HG02981 (cell line): ENCODE measurements at regions not wholly inside any gene's neighbourhood (a gene's known extent, or its start where the extent isn't known, plus 50 kb on each side); places are given as distances from the start of the nearest gene placed in this dataset.
A peak's percentile ranks its signal among the peaks of the same experiment; 100 is the strongest.

ENCODE experiments used
- ATAC-seq: cut with Tn5 transposase; IDR thresholded peaks from one replicate; pipeline ENCODE4 v1.9.1; 2021; ENCODE audit warnings: mild to moderate bottlenecking, moderate library complexity; ENCODE audit not compliant: unreplicated experiment

DNA sequence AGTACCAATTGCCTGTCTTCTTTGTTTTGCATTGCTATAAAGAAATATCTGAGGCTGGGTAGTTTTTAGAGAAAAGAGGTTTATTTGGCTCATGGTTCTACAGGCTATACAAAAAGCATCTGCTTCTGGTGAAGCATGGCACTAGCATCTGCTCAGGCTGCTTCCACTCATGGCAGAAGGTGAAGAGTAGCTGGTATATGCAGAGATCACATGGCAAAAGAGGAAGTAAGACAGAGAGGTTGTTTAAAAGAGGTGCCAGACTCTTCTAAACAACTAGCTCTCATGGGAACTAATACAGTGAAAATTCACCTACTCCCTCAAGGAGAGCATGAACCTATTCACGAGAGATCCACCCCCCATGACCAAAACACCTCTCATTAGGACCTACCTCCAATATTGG, 56.7 kb upstream of the GUCA2B start:
- ATAC-seq = no peak

DNA sequence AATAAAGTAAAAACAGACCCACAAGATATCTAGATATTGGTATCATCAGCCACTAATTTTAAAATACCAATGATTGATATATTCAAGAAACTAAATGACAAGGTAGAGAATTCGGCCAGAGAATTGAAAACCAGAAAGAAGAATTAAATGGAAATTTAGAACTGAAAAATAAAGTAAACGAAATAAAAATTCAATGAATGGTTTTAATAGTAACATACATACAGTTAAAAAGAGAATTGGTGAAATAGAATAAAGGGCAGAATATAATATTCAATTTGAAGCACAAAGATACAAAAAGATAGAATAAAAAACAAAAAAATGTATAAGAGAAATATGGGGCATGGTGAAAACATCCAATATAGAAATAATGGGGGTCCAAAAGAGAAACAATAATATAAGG, 64.0 kb upstream of the GUCA2B start:
- no peak for ATAC-seq

DNA sequence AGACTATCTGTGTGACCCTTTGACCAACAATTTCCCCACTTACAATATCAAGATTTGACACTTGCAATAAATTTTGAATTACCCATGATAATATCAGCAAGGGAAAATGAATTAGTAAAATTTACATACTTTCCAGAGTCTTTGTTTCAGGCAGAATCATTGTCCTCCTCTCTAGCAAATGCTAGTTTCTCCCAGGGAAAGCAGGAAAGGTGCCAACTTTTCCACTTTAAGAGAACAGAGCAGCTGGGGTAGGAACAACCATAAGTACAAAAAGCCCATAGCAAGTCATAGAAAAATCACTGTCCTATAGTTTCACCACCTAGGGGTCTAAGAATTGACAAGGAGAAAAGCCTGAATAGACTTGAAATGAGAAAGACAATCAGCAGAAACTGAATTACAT, 67.1 kb upstream of the GUCA2B start:
- no peak for ATAC-seq

GRCh38 chr1:42085596-42085995, 67.6 kb upstream of the GUCA2B start:
- no peak for ATAC-seq

GRCh38 chr1:42081475-42081874, 71.7 kb upstream of the GUCA2B start:
- ATAC-seq = no peak

- ATAC-seq = no peak
Observed at GRCh38 chr1:42075179-42075578, 78.0 kb upstream of the GUCA2B start.

DNA sequence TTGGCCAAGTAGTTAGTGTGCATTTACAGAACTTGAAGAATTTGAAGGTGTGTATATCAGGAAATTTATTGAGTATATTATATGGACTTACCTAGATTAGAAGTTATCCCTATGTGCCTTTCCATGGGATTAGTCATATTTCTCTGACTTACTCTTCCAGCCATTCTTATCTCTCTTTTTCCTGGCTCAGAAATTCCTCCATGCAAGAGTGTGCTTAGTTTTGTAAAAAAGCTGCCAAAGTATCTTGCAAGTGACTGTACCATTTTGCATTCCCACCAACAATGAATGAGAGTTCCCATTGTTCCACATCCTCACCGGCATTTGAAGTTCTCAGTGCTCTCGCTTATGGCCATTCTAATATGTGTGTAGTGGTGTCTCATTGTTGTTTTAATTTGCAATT, 82.2 kb upstream of the GUCA2B start:
- ATAC-seq = no peak

DNA sequence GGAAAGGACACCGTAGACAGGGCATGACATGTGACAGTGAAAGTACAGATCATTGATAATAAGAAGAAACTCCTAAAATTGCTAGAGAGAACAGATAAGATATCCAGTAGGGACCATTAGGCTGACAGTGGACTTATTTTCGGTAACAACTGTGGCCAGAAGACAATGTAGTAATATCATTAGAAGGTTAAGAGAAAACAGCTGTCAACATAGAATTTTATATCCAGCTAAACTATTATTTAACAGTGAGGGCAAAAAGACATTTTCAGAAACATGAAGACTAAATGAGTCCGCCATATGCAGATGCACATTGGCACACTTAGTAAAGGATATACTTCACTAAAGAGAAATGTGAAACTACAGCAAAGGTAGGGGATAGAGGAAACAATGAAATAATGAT, 95.4 kb upstream of the GUCA2B start:
- ATAC-seq = no peak

GRCh38 chr1:42056460-42056859, 96.8 kb upstream of the GUCA2B start:
- ATAC-seq = no peak

DNA sequence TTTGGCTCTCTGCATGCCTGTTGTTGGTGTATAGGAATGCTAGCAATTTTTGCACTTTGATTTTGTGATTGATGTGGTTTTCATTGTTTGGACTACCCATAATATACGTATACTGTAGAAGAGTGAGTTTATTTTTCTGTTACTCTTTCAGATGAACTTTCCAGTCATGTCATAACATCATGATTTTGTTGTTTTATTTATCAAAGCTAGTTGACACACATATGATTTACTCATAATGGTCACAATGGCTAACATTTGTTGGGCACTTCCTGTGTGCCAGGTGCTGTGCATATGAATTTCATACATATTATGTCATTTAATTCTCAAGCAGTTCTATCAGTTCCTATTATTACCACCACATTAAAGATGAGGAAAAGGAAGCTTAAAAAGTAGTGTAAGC, 98.1 kb upstream of the GUCA2B start:
- ATAC-seq = no peak

DNA sequence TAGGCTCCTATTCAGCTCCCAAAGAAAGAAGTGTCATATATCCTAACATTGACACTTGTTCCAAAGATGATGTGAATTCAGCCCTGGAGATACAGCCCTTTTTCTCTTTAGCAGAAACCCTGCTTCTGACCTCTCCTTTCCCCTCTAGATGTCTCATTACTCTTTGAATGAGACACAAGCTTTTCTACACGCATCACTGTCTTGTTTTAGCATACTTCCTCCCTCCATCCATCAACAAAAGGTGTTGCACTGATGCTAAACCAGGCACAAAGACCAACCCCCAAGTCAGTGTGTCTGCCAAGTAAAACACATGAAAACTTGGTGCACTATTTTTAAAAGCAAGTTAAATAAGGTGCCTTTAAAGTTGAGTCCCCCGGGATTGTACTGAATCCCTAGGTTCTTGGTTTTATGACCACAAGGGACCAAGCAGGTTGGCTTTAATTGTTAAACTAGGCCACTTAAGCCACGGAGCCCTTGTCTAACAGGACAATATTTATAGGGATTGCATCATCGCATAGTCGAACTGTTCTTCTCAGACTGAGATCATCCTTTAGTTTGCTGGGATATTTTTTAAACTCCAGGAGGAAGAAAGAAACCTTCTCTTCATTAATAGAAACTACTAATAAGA, 101.0 kb upstream of the GUCA2B start:
- no peak for ATAC-seq

- no peak for ATAC-seq
Observed at GRCh38 chr1:42047508-42047880, 105.7 kb upstream of the GUCA2B start.

- ATAC-seq = no peak
Observed at GRCh38 chr1:42046761-42047507, 106.3 kb upstream of the GUCA2B start.

GRCh38 chr1:42044346-42044745, 108.9 kb upstream of the GUCA2B start:
- ATAC-seq = no peak

- ATAC-seq = no peak
Observed at GRCh38 chr1:42043811-42044210, 109.4 kb upstream of the GUCA2B start.

- ATAC-seq = no peak
Observed at GRCh38 chr1:42043182-42043581, 110.0 kb upstream of the GUCA2B start.

DNA sequence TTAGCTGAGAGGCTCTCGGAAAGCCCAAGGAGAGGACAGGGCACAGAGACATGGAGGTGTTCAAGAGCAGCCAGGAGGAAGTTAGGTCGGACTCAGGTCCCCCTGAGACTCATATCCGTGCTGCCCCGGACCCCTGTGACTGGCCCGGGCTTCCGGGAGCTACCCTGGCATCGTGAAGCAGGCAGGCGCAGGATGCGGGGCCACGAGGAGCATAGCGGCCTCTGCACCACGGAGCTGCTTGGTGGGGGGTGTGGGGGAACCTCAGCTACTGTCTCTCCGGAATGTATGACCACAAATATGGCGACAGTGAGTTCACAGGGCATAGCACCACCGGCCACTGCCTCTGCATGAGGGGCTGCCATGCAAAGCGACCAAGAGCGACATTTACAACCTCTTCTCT, 112.2 kb upstream of the GUCA2B start:
- ATAC-seq = no peak

GRCh38 chr1:42040159-42040558, 113.1 kb upstream of the GUCA2B start:
- no peak for ATAC-seq

GRCh38 chr1:42038261-42038660, 114.9 kb upstream of the GUCA2B start:
- ATAC-seq = no peak

- ATAC-seq = no peak
Observed at GRCh38 chr1:42037586-42037985, 115.6 kb upstream of the GUCA2B start.

- ATAC-seq = no peak
Observed at GRCh38 chr1:42037161-42037560, 116.0 kb upstream of the GUCA2B start.

DNA sequence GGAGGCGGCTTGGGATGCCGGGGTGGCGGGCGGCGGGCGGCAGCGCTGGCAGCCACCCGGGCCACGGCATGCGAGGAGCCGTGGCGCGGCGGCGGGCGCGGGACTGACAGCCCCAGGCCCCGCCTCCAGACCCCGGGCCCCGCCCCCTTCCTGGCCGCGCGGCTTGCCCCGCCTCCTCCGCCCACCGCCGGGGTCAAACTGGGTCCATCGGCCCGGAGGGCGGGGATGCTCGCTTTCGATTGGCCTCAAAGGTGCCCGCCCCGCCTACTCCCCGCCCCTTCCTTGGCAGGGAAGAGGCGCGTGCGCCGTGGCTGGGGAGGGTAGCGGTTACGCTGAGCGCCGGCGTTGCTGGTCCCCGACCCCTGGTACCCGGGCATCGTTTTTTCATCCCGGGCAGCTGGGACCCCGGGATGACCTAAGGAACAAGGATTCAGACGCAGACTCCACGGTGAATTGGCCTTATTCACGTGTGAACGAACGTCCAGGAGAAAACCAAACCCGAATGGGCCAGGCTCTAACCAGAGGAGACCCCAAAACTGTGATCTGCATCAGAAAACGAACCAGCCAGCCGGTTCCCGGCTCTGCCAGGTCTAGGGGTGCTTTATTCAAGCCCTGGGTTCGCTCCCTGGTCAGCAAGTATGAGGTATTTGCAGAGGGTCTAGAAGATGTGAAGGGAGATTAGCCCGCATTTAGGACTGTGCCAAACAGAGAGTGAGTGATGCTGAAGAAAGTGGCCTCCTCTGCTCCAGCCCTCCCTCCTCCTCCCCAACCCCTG, 117.2 kb upstream of the GUCA2B start:
- ATAC-seq = peak; percentile 94
